ENCODE measurements at regions not wholly inside any gene's neighbourhood (a gene's known extent, or its start where the extent isn't known, plus 50 kb on each side); places are given as distances from the start of the nearest gene placed in this dataset.

DNA sequence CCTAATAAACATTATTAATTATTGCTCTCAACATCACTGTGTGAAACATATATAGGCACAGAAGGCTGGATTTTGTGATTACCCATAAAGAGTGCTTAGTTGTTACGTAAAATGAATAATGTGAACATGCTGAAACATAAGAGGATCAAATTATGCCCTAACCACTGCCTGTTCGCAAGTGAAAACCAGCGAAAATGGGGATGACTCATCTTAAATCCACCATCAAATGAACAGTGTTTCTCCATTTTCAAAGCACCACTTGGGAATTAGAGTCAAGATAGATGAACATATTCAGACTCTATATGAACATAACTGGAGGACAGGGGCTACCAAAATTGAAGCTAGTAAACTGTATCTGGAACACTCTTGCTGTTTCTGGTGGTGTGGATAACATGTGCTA lies 386.2 kb downstream of the HHIPL2 start:
- no peaks in the 10 kb centered on the region for H4K20me1 ChIP-seq (ENCODE audit: insufficient read depth)
- no peak overlapping the region for H3K4me2 ChIP-seq
- H3K9me3 ChIP-seq = no peaks in the 10 kb centered on the region
- TF ChIP-seq, protein P1, sequence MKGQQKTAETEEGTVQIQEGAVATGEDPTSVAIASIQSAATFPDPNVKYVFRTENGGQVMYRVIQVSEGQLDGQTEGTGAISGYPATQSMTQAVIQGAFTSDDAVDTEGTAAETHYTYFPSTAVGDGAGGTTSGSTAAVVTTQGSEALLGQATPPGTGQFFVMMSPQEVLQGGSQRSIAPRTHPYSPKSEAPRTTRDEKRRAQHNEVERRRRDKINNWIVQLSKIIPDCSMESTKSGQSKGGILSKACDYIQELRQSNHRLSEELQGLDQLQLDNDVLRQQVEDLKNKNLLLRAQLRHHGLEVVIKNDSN (IDR thresholded peaks at IDR 0.05; ENCODE audit: borderline replicate concordance, low read depth) = no peak
- TF ChIP-seq, protein P2, sequence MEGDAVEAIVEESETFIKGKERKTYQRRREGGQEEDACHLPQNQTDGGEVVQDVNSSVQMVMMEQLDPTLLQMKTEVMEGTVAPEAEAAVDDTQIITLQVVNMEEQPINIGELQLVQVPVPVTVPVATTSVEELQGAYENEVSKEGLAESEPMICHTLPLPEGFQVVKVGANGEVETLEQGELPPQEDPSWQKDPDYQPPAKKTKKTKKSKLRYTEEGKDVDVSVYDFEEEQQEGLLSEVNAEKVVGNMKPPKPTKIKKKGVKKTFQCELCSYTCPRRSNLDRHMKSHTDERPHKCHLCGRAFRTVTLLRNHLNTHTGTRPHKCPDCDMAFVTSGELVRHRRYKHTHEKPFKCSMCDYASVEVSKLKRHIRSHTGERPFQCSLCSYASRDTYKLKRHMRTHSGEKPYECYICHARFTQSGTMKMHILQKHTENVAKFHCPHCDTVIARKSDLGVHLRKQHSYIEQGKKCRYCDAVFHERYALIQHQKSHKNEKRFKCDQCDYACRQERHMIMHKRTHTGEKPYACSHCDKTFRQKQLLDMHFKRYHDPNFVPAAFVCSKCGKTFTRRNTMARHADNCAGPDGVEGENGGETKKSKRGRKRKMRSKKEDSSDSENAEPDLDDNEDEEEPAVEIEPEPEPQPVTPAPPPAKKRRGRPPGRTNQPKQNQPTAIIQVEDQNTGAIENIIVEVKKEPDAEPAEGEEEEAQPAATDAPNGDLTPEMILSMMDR (IDR thresholded peaks at IDR 0.05) = no peak
- TF ChIP-seq NRF1 (IDR thresholded peaks at IDR 0.05; ENCODE audit: low read depth, low read length) (no peak), TEAD4 (IDR thresholded peaks at IDR 0.05; ENCODE audit: borderline replicate concordance, insufficient read depth) (no peak), YY1 (IDR thresholded peaks at IDR 0.05; ENCODE audit: low read depth) (no peak), TAF1 (IDR thresholded peaks at IDR 0.05; ENCODE audit: borderline replicate concordance, low read depth, low read length) (no peak)
- TF ChIP-seq, protein P3, sequence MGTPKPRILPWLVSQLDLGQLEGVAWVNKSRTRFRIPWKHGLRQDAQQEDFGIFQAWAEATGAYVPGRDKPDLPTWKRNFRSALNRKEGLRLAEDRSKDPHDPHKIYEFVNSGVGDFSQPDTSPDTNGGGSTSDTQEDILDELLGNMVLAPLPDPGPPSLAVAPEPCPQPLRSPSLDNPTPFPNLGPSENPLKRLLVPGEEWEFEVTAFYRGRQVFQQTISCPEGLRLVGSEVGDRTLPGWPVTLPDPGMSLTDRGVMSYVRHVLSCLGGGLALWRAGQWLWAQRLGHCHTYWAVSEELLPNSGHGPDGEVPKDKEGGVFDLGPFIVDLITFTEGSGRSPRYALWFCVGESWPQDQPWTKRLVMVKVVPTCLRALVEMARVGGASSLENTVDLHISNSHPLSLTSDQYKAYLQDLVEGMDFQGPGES (IDR thresholded peaks at IDR 0.05; ENCODE audit: low read depth, low read length) = no peak
- ChIA-PET CTCF (interaction anchor here (1.9 to 2.1 kb wide), 2 partner anchors 294 to 684 kb away, joined by 7 to 9 read pairs; no protein-coding TSS in a partner anchor), POLR2A (no interaction called here)
- DNase-seq = no peak
- no peaks in the 10 kb centered on the region for H3K36me3 ChIP-seq (replicated peaks in 1 of 2; ENCODE audit: control insufficient read depth in 1 of 2, insufficient read depth in 2 of 2, low read length in 1 of 2)
- no peaks in the 10 kb centered on the region for H3K79me2 ChIP-seq (ENCODE audit: insufficient read depth)
- H3F3A ChIP-seq (replicated peaks; ENCODE audit: insufficient read depth) = peaks cover under 1% of the 10 kb centered on the region
- H3K9me2 ChIP-seq = no peaks in the 10 kb centered on the region
- no peak overlapping the region for H2AFZ ChIP-seq (ENCODE audit: low read depth)
- whole genome bisulfite sequencing (ENCODE audit: low lambda C conversion rate) = 46% methylated on average over 3 of the region's 3 CpGs
- H3K9ac ChIP-seq = no peak overlapping the region
- H3K4me3 ChIP-seq (ENCODE audit: low read depth in 2 of 2, low read length in 1 of 2) = no peak overlapping the region
- H3K4me1 ChIP-seq (ENCODE audit: control insufficient read depth in 1 of 2, insufficient read depth in 2 of 2, low read depth in 1 of 2, low read length in 1 of 2) = no peaks in the 10 kb centered on the region
- no peaks in the 10 kb centered on the region for H3K27me3 ChIP-seq (ENCODE audit: insufficient read depth)
- H3K27ac ChIP-seq (ENCODE audit: low read depth in 2 of 2, low read length in 1 of 2) = no peak overlapping the region

DNA sequence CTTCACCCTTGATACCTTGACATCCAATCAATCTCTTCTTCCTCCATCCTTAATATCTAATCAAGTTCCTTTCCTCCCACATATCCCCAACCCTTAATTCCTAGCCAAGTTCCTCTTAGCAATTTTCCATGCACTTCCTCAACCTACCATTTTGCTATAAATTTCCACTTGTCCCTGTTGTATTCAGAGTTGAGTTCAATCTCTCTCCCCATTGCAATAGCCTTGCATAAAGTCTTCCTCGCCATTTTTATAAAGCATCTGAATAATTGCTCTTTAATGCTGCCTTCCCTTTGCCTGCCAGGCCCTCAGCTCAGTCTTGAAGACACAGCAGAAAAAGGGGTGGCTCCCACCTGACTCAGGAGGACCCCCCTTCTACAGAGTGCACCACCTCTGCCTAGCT lies 390.3 kb downstream of the HHIPL2 start:
- H3K79me2 ChIP-seq (ENCODE audit: insufficient read depth) = no peaks in the 10 kb centered on the region
- H3K9me3 ChIP-seq = no peaks in the 10 kb centered on the region
- H4K20me1 ChIP-seq (ENCODE audit: insufficient read depth) = no peaks in the 10 kb centered on the region
- no peak overlapping the region for H3K9ac ChIP-seq
- H3F3A ChIP-seq (replicated peaks; ENCODE audit: insufficient read depth) = no peaks in the 10 kb centered on the region
- H3K36me3 ChIP-seq (replicated peaks in 1 of 2; ENCODE audit: control insufficient read depth in 1 of 2, insufficient read depth in 2 of 2, low read length in 1 of 2) = no peaks in the 10 kb centered on the region
- POLR2A ChIA-PET = no interaction called here
- 17% methylated on average over 1 of the region's 1 CpG for WGBS (ENCODE audit: low lambda C conversion rate)
- DNase-seq = no peak
- H2AFZ ChIP-seq (ENCODE audit: low read depth) = no peak overlapping the region
- H3K4me1 ChIP-seq (ENCODE audit: control insufficient read depth in 1 of 2, insufficient read depth in 2 of 2, low read depth in 1 of 2, low read length in 1 of 2) = no peaks in the 10 kb centered on the region
- H3K27me3 ChIP-seq (ENCODE audit: insufficient read depth) = no peaks in the 10 kb centered on the region
- H3K27ac ChIP-seq (ENCODE audit: low read depth in 2 of 2, low read length in 1 of 2) = no peak overlapping the region
- H3K4me2 ChIP-seq = no peak overlapping the region
- no peak overlapping the region for H3K4me3 ChIP-seq (ENCODE audit: low read depth in 2 of 2, low read length in 1 of 2)
- CTCF ChIA-PET = no interaction called here
- H3K9me2 ChIP-seq = no peaks in the 10 kb centered on the region
- TF ChIP-seq RCOR1 (IDR thresholded peaks at IDR 0.05; ENCODE audit: low read length) (no peak), RFX5 (IDR thresholded peaks at IDR 0.05; ENCODE audit: low read length) (no peak), MAX (IDR thresholded peaks at IDR 0.05; ENCODE audit: low read depth) (no peak), ELF1 (IDR thresholded peaks at IDR 0.05) (no peak), NRF1 (IDR thresholded peaks at IDR 0.05; ENCODE audit: low read depth, low read length) (no peak), RAD21 (IDR thresholded peaks at IDR 0.05; ENCODE audit: low read length) (no peak), JUND (IDR thresholded peaks at IDR 0.05) (no peak), POLR2AphosphoS5 (IDR thresholded peaks at IDR 0.05; ENCODE audit: low read depth, low read length) (no peak), EP300 (IDR thresholded peaks at IDR 0.05; ENCODE audit: borderline replicate concordance in 1 of 2, low read depth in 1 of 2, low read length in 1 of 2) (no peak), SMC3 (IDR thresholded peaks at IDR 0.05; ENCODE audit: low read depth, low read length) (no peak), FOXJ3 (CRISPR knock-in tag; IDR thresholded peaks at IDR 0.05) (no peak), ZBTB33 (IDR thresholded peaks at IDR 0.05; ENCODE audit: borderline replicate concordance, low read depth) (no peak), GABPA (IDR thresholded peaks at IDR 0.05; ENCODE audit: low read depth) (no peak)
- TF ChIP-seq, protein P3 (IDR thresholded peaks at IDR 0.05; ENCODE audit: low read depth, low read length) = no peak
- TF ChIP-seq, protein P2 (IDR thresholded peaks at IDR 0.05) = no peak
